ENCODE measurements at regions not wholly inside any gene's neighbourhood (a gene's known extent, or its start where the extent isn't known, plus 50 kb on each side); places are given as distances from the start of the nearest gene placed in this dataset.

- no peak for DNase-seq (ENCODE audit: low read depth)
- TF ChIP-seq CTCF (IDR thresholded peaks at IDR 0.05; ENCODE audit: insufficient read depth, low read depth, low read length, missing control alignments): no peak
- no peak overlapping the region for H3K4me3 ChIP-seq (ENCODE audit: low read length)
Measured at GRCh38 chr19:28667348-28667977, 545.5 kb downstream of the UQCRFS1 start.

- DNase-seq (ENCODE audit: low read depth): no peak
- no peak overlapping the region for H3K4me3 ChIP-seq (ENCODE audit: low read length)
- TF ChIP-seq CTCF (IDR thresholded peaks at IDR 0.05; ENCODE audit: insufficient read depth, low read depth, low read length, missing control alignments): no peak
Measured at GRCh38 chr19:28665748-28666147, 547.2 kb downstream of the UQCRFS1 start.

- no peak for TF ChIP-seq CTCF (IDR thresholded peaks at IDR 0.05; ENCODE audit: insufficient read depth, low read depth, low read length, missing control alignments)
- H3K4me3 ChIP-seq (ENCODE audit: low read length): no peak overlapping the region
- DNase-seq (ENCODE audit: low read depth): no peak
Measured at GRCh38 chr19:28656644-28657043, 556.3 kb downstream of the UQCRFS1 start.

- no peak overlapping the region for H3K4me3 ChIP-seq (ENCODE audit: low read length)
- no peak for DNase-seq (ENCODE audit: low read depth)
- no peak for TF ChIP-seq CTCF (IDR thresholded peaks at IDR 0.05; ENCODE audit: insufficient read depth, low read depth, low read length, missing control alignments)
Measured at GRCh38 chr19:28655054-28655453, 557.9 kb downstream of the UQCRFS1 start.

- DNase-seq (ENCODE audit: low read depth): no peak
- no peak for TF ChIP-seq CTCF (IDR thresholded peaks at IDR 0.05; ENCODE audit: insufficient read depth, low read depth, low read length, missing control alignments)
- no peak overlapping the region for H3K4me3 ChIP-seq (ENCODE audit: low read length)
Measured at GRCh38 chr19:28652765-28653164, 560.2 kb downstream of the UQCRFS1 start.

- no peak for TF ChIP-seq CTCF (IDR thresholded peaks at IDR 0.05; ENCODE audit: insufficient read depth, low read depth, low read length, missing control alignments)
- no peak overlapping the region for H3K4me3 ChIP-seq (ENCODE audit: low read length)
- DNase-seq (ENCODE audit: low read depth): no peak
Measured at GRCh38 chr19:28646629-28647028, 566.3 kb downstream of the UQCRFS1 start.

- H3K4me3 ChIP-seq (ENCODE audit: low read length): no peak overlapping the region
- no peak for DNase-seq (ENCODE audit: low read depth)
- no peak for TF ChIP-seq CTCF (IDR thresholded peaks at IDR 0.05; ENCODE audit: insufficient read depth, low read depth, low read length, missing control alignments)
Measured at GRCh38 chr19:28644169-28644775, 568.7 kb downstream of the UQCRFS1 start.

Data from epithelial cell of esophagus (primary cell).